Lower leg skin (tissue), 4 donors: ENCODE measurements at regions not wholly inside any gene's neighbourhood (a gene's known extent, or its start where the extent isn't known, plus 50 kb on each side); places are given as distances from the start of the nearest gene placed in this dataset.

Experiments
- DNase-seq, 2 donors: peaks; one replicate each; pipeline ENCODE4 v3.0.0-alpha.2; 2019; ENCODE audit warnings: low spot score in 2 of 2
- H3K4me3 ChIP-seq: fragments of 200-600 bp; sonication (generic); 2 replicates; pipeline ENCODE4 v1.5.1; 2017; ENCODE audit warnings: mild to moderate bottlenecking, low read depth; ENCODE audit not compliant: poor library complexity, severe bottlenecking
- POLR2A ChIP-seq, 2 donors: fragments of 450-650 bp; IDR thresholded peaks; one replicate each; pipeline ENCODE4 v1.6.1; 2016 to 2017; ENCODE audit warnings: antibody characterized with exemption in 2 of 2, mild to moderate bottlenecking in 1 of 2, moderate library complexity in 1 of 2
- WGBS, 2 donors: methylation state at CpG; one replicate each; pipeline ENCODE4 v1.1.5; 2018; 5-methylcytosine and 5-hydroxymethylcytosine counted together
- intact Hi-C: fragments of 100-400 bp; cut with DNase I; formaldehyde crosslinking; loops from one replicate; pipeline ENCODE4 v1.15.0; 2023; ENCODE audit warnings: low total_unique reads
- TF ChIP-seq, protein P1 (sequence below), 3 donors: fragments of 450-650 bp; IDR thresholded peaks; one replicate each; pipeline ENCODE4 v1.5.1; 2016; ENCODE audit warnings: antibody characterized with exemption in 3 of 3, mild to moderate bottlenecking in 3 of 3, moderate library complexity in 2 of 3

- intact Hi-C loops, result no loop called here
- H3K4me3 ChIP-seq, result no peak overlapping the region
- TF ChIP-seq, protein P1, sequence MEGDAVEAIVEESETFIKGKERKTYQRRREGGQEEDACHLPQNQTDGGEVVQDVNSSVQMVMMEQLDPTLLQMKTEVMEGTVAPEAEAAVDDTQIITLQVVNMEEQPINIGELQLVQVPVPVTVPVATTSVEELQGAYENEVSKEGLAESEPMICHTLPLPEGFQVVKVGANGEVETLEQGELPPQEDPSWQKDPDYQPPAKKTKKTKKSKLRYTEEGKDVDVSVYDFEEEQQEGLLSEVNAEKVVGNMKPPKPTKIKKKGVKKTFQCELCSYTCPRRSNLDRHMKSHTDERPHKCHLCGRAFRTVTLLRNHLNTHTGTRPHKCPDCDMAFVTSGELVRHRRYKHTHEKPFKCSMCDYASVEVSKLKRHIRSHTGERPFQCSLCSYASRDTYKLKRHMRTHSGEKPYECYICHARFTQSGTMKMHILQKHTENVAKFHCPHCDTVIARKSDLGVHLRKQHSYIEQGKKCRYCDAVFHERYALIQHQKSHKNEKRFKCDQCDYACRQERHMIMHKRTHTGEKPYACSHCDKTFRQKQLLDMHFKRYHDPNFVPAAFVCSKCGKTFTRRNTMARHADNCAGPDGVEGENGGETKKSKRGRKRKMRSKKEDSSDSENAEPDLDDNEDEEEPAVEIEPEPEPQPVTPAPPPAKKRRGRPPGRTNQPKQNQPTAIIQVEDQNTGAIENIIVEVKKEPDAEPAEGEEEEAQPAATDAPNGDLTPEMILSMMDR (IDR thresholded peaks at IDR 0.05), result no peak
- no peak for TF ChIP-seq POLR2A (IDR thresholded peaks at IDR 0.05)
- DNase-seq, result no peak
- WGBS, 2 donors, result 57 to 60% methylated on average over 4 of the region's 4 CpGs
Measured at GRCh38 chr4:37058826-37059225, 185.7 kb upstream of the NWD2 start.

DNA sequence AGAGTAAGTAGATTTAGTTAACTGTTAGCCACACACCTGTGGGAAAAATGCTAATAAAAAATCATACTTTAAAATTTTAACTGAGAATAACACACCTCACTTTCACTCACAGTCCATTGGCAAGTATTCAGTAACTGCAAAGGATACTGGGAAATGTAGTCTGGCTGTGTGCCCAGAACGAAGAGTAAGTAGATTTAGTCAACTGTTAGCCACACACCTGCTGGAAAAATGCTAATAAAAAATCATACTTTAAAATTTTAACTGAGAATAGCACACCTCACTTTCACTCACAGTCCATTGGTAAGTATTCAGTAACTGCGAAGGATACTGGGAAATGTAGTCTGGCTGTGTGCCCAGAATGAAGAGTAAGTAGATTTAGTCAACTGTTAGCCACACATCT is 178.4 kb upstream of the NWD2 start:
- intact Hi-C loops, result no loop called here
- no peak overlapping the region for H3K4me3 ChIP-seq
- no peak for DNase-seq
- TF ChIP-seq POLR2A (IDR thresholded peaks at IDR 0.05), result no peak
- TF ChIP-seq, protein P1 (IDR thresholded peaks at IDR 0.05), result no peak
- 47 to 49% methylated on average over 2 of the region's 2 CpGs for WGBS, 2 donors

DNA sequence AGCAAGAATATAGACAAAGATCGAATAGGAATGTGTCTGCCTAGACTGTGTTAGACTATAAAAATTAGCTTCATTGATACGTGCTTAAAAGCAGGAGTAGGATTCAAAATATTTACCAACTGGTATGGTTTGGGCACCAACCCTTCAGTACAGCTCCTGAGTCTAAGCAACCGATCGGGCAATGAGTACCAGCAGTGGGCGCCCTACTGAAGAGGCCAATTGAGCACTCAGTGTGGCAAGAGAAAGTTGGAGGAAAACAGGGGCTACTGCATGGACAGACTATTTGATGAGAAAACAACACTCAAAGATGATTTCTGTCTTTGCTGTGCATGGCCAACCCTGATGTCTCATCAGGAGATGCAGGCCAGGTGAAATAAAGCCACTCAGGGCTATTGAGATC is 176.0 kb upstream of the NWD2 start:
- DNase-seq, result no peak
- 51 to 57% methylated on average over 5 of the region's 5 CpGs for whole genome bisulfite sequencing, 2 donors
- H3K4me3 ChIP-seq, result no peak overlapping the region
- TF ChIP-seq POLR2A (IDR thresholded peaks at IDR 0.05), result no peak
- TF ChIP-seq, protein P1 (IDR thresholded peaks at IDR 0.05), result no peak
- intact Hi-C loops, result no loop called here

GRCh38 chr4:37070041-37070440 is 174.5 kb upstream of the NWD2 start:
- intact Hi-C loops, result no loop called here
- DNase-seq, result no peak
- no peak overlapping the region for H3K4me3 ChIP-seq
- 65% methylated on average over 5 of the region's 5 CpGs for WGBS, 2 donors
- TF ChIP-seq, protein P1 (IDR thresholded peaks at IDR 0.05), result no peak
- no peak for TF ChIP-seq POLR2A (IDR thresholded peaks at IDR 0.05)

- WGBS, 2 donors, result 79 to 82% methylated on average over 3 of the region's 3 CpGs
- intact Hi-C loops, result no loop called here
- TF ChIP-seq POLR2A (IDR thresholded peaks at IDR 0.05), result no peak
- TF ChIP-seq, protein P1 (IDR thresholded peaks at IDR 0.05), result no peak
- no peak overlapping the region for H3K4me3 ChIP-seq
- no peak for DNase-seq
Measured at GRCh38 chr4:37071576-37071975, 173.0 kb upstream of the NWD2 start.

DNA sequence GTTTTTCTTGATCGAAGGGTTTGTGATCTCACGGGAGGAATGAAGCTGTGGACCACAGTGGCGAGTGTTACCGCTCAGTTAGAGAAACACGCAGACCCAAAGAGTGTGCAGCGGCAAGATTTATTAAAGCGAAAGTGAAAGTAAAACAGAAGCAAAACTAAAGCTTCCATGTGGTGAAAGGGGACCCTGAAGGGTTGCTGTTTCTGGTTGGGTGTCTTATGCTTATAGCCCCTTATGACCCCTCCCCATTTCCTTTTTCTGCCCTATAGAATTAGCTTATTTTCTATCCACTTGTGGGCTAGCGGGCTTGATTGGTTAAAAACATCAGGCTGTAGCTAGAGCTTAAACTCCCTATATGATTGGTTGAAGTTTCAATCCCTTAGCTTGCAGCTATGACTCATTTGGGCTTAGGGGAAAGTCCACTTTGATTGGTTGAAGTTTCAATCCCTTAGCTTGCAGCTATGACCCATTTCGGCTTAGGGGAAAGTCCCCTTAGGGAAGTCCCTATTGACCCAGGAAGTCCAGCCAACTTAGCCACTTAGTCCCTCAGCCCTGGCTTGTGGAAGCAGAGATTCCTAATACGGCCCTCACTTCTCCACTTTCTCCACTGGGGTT is 171.2 kb upstream of the NWD2 start:
- DNase-seq, result no peak
- WGBS, 2 donors, result 94 to 95% methylated on average over 10 of the region's 10 CpGs
- TF ChIP-seq, protein P1 (IDR thresholded peaks at IDR 0.05), result no peak
- no peak for TF ChIP-seq POLR2A (IDR thresholded peaks at IDR 0.05)
- intact Hi-C loops, result no loop called here
- no peak overlapping the region for H3K4me3 ChIP-seq
